ENCODE measurements at regions not wholly inside any gene's neighbourhood (a gene's known extent, or its start where the extent isn't known, plus 50 kb on each side); places are given as distances from the start of the nearest gene placed in this dataset.

DNA sequence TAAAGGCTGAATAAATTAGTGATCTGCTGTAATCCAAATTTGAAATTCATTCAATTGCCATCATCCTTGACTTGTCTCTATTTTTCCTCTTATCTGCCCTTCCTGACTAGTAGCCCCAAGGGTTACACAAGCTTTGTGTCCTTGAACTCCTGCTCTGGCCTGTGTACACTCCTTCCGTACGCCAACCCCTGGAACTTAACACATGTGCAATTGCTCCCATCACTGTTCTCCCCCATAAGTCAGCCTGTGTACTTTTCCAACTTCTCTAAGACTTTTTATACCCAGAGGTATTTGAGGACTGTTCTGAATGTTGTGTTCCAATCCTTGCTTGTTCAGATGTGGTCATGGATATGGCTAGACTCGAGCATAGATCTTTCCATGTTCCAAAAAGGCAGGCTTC is 171.1 kb upstream of the G2E3 start:
- TF ChIP-seq, protein P1, sequence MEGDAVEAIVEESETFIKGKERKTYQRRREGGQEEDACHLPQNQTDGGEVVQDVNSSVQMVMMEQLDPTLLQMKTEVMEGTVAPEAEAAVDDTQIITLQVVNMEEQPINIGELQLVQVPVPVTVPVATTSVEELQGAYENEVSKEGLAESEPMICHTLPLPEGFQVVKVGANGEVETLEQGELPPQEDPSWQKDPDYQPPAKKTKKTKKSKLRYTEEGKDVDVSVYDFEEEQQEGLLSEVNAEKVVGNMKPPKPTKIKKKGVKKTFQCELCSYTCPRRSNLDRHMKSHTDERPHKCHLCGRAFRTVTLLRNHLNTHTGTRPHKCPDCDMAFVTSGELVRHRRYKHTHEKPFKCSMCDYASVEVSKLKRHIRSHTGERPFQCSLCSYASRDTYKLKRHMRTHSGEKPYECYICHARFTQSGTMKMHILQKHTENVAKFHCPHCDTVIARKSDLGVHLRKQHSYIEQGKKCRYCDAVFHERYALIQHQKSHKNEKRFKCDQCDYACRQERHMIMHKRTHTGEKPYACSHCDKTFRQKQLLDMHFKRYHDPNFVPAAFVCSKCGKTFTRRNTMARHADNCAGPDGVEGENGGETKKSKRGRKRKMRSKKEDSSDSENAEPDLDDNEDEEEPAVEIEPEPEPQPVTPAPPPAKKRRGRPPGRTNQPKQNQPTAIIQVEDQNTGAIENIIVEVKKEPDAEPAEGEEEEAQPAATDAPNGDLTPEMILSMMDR (IDR thresholded peaks at IDR 0.05): no peak
- no peak for TF ChIP-seq POLR2AphosphoS5 (IDR thresholded peaks at IDR 0.05)

All from esophagus muscularis mucosa (tissue), 3 donors.